ENCODE measurements at regions not wholly inside any gene's neighbourhood (a gene's known extent, or its start where the extent isn't known, plus 50 kb on each side); places are given as distances from the start of the nearest gene placed in this dataset.

DNA sequence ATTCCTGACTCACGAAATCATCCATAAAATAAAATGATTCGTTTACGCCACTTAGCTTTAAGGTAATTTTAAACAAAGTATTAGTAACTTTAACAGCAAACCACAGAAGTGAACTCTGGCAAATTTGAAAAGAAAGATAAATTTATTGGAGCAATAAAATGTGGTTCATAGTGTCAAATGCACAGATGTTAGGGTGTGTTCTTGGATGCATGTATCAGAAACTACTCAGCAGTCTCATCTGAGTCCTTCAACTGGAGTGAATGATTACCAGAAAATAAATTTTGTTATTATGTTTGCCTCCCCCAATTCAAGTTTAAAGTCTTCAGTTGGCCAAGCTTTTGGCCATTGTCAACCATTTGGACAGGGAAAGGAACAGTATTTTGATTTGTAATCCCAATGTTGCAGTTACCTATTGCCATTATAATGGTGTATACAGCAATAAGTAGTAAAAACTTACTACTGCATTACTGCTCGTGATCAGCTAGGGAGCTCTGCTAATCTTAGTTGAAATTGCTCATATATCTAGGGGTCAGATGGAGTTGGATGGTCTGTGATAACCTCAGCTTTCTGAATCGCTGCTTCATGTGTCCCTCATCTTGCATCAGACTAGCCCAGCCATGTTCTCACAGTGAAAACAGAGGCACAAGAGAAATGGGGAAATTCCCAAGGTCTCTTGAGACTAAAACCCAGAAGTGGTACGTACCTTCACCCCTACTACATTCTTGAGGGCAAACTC is 254.6 kb upstream of the KCNIP4 start:
- no peak for DNase-seq (ENCODE audit: extremely low read depth, low read depth)
- no peak for TF ChIP-seq CTCF (IDR thresholded peaks at IDR 0.05; ENCODE audit: low read depth, low read length)

- TF ChIP-seq CTCF (IDR thresholded peaks at IDR 0.05; ENCODE audit: low read depth, low read length) = no peak
- DNase-seq (ENCODE audit: extremely low read depth, low read depth) = no peak
Observed at GRCh38 chr4:22202246-22202974, 253.8 kb upstream of the KCNIP4 start.

DNA sequence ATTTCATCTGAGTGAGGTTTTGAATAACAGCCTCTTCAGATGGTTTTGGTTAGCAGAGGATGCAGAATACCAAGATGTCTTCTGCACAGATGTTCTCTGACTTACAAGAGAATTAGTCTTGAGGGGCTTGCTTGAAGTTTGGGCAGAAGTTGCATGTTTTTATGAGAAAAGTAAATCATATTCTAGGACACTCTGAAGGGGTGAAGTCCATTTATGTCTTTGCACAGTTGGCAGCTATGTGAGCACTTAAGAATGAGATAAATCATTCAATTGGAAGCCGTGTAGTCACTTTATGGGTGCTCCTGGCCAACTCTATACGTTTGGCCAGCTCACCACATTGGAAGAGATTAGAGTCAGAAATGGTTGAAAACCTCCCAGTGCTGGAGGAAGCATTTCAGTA is 252.7 kb upstream of the KCNIP4 start:
- no peak for DNase-seq (ENCODE audit: extremely low read depth, low read depth)
- TF ChIP-seq CTCF (IDR thresholded peaks at IDR 0.05; ENCODE audit: low read depth, low read length) = no peak

DNA sequence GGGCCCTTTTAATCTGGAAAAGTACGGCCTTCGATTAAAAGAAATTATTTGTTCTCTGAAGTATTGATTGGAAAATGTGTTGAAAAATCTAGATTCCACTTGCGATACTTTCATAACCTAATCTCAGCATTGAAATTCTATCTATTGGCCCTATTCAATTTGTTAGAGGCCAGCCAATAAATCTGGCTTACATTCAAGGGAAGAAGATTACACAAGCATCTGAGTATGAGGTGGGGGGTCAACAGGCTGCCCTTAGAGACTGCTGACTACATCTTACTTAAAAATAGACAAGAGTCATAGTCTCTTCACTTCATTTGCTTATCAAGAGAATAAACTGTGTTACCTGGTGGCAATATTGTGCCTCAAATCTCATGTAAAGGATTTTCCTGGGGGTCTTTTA is 248.0 kb upstream of the KCNIP4 start:
- no peak for DNase-seq (ENCODE audit: extremely low read depth, low read depth)
- no peak for TF ChIP-seq CTCF (IDR thresholded peaks at IDR 0.05; ENCODE audit: low read depth, low read length)

DNA sequence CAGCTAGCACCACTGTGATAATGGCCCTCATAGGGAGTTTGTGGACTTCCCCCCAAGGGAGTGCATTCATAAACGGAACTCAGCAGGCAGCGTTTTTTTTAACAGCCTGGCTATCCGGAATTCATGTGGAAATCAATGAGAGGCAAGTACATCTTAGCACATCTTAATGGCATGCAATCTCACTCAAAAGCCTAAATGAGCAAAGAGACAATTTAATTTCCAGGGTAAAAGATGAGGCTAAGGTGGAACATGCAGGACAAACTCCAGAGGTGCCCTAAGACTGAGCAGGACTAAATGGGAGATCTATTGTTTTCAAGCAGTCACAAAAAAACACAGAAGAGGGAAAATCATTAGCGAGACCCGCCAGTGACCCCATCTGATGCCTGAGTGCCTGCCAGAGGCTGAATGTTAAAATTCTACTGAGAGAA is 243.5 kb upstream of the KCNIP4 start:
- TF ChIP-seq CTCF (IDR thresholded peaks at IDR 0.05; ENCODE audit: low read depth, low read length) = no peak
- no peak for DNase-seq (ENCODE audit: extremely low read depth, low read depth)

- TF ChIP-seq CTCF (IDR thresholded peaks at IDR 0.05; ENCODE audit: low read depth, low read length) = no peak
- no peak for DNase-seq (ENCODE audit: extremely low read depth, low read depth)
Observed at GRCh38 chr4:22191565-22191964, 243.0 kb upstream of the KCNIP4 start.

- no peak for TF ChIP-seq CTCF (IDR thresholded peaks at IDR 0.05; ENCODE audit: low read depth, low read length)
- no peak for DNase-seq (ENCODE audit: extremely low read depth, low read depth)
Observed at GRCh38 chr4:22190855-22191254, 242.3 kb upstream of the KCNIP4 start.
